ENCODE measurements at regions not wholly inside any gene's neighbourhood (a gene's known extent, or its start where the extent isn't known, plus 50 kb on each side); places are given as distances from the start of the nearest gene placed in this dataset.
"Not testable (repeated sequence)": the region's sequence is repeated elsewhere in the genome, so short reads cannot be mapped to it uniquely, and the experiment has no call there.

DNA sequence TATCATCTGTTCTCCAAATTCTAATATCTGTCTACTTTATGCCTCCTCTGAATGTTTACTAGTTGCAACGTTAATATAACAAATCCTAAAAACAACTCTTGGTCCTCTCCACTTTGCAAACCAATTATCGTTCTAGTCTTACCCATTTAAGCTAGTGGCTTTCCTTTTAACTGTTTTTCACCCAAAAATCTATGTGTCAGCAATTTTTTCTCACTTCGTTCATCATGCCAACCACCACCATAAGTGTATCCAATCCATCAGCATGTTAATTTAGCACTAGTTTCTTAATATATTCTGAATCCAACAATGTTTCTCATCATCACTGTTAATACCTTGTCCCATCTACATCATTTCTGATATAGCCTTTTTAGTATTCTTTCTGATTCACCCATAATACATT lies 90.0 kb upstream of the RORB start:
- DNase-seq (ENCODE audit: low read depth in 2 of 2), result no peak
- TF ChIP-seq CTCF (IDR thresholded peaks at IDR 0.05; ENCODE audit: low read depth, low read length), result no peak
- H3K4me3 ChIP-seq (replicated peaks in 1 of 2; ENCODE audit: low read depth in 2 of 2, low read length in 2 of 2), result no peak overlapping the region

GRCh38 chr9:74412236-74412979 lies 84.7 kb upstream of the RORB start:
- TF ChIP-seq CTCF (IDR thresholded peaks at IDR 0.05; ENCODE audit: low read depth, low read length), result no peak
- H3K4me3 ChIP-seq (replicated peaks in 1 of 2; ENCODE audit: low read depth in 2 of 2, low read length in 2 of 2), result no peak overlapping the region

GRCh38 chr9:74413876-74414275 lies 83.3 kb upstream of the RORB start:
- DNase-seq (ENCODE audit: low read depth in 2 of 2), result no peak
- no peak for TF ChIP-seq CTCF (IDR thresholded peaks at IDR 0.05; ENCODE audit: low read depth, low read length)
- H3K4me3 ChIP-seq (replicated peaks in 1 of 2; ENCODE audit: low read depth in 2 of 2, low read length in 2 of 2), result no peak overlapping the region

More at GRCh38 chr9:74412236-74412979, 84.7 kb upstream of the RORB start:
- DNase-seq (ENCODE audit: low read depth in 2 of 2), result no peak

GRCh38 chr9:74414325-74414724 lies 82.8 kb upstream of the RORB start:
- no peak for TF ChIP-seq CTCF (IDR thresholded peaks at IDR 0.05; ENCODE audit: low read depth, low read length)
- DNase-seq (ENCODE audit: low read depth in 2 of 2), result no peak

DNA sequence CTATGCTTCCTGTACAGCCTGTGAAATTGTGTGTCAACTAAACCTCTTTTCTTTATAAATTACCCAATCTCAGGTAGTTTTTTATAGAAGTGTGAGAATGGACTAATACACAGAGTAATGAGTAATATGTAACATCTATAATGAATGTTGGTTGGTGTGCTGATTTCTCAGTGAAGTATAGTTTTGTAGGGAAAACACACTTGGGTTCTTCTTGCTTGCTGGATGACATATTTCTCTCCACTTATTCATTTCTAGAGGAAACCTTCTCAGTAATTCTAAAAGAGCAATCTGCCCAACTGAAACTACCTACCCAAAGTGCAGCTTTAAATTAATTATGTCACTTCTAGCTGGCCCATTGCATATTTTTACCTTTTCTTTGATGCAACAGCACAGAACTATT lies 81.1 kb upstream of the RORB start:
- TF ChIP-seq CTCF (IDR thresholded peaks at IDR 0.05; ENCODE audit: low read depth, low read length), result no peak
- no peak for DNase-seq (ENCODE audit: low read depth in 2 of 2)
- H3K4me3 ChIP-seq (replicated peaks in 1 of 2; ENCODE audit: low read depth in 2 of 2, low read length in 2 of 2), result no peak overlapping the region

More at GRCh38 chr9:74414325-74414724, 82.8 kb upstream of the RORB start:
- H3K4me3 ChIP-seq (replicated peaks in 1 of 2; ENCODE audit: low read depth in 2 of 2, low read length in 2 of 2), result no peak overlapping the region

GRCh38 chr9:74424488-74424887 lies 72.6 kb upstream of the RORB start:
- DNase-seq (ENCODE audit: low read depth in 2 of 2); H3K4me3 ChIP-seq (replicated peaks in 1 of 2; ENCODE audit: low read depth in 2 of 2, low read length in 2 of 2): not testable (repeated sequence)

GRCh38 chr9:74431467-74431866 lies 65.7 kb upstream of the RORB start:
- H3K4me3 ChIP-seq (replicated peaks in 1 of 2; ENCODE audit: low read depth in 2 of 2, low read length in 2 of 2), result no peak overlapping the region
- no peak for TF ChIP-seq CTCF (IDR thresholded peaks at IDR 0.05; ENCODE audit: low read depth, low read length)
- no peak for DNase-seq (ENCODE audit: low read depth in 2 of 2)
